GM21786 (cell line): ENCODE measurements at regions not wholly inside any gene's neighbourhood (a gene's known extent, or its start where the extent isn't known, plus 50 kb on each side); places are given as distances from the start of the nearest gene placed in this dataset.
"Not testable (repeated sequence)": the region's sequence is repeated elsewhere in the genome, so short reads cannot be mapped to it uniquely, and the experiment has no call there.

ENCODE experiments used
- ATAC-seq: cut with Tn5 transposase; IDR thresholded peaks from one replicate; pipeline ENCODE4 v1.9.1; 2021; ENCODE audit not compliant: unreplicated experiment

DNA sequence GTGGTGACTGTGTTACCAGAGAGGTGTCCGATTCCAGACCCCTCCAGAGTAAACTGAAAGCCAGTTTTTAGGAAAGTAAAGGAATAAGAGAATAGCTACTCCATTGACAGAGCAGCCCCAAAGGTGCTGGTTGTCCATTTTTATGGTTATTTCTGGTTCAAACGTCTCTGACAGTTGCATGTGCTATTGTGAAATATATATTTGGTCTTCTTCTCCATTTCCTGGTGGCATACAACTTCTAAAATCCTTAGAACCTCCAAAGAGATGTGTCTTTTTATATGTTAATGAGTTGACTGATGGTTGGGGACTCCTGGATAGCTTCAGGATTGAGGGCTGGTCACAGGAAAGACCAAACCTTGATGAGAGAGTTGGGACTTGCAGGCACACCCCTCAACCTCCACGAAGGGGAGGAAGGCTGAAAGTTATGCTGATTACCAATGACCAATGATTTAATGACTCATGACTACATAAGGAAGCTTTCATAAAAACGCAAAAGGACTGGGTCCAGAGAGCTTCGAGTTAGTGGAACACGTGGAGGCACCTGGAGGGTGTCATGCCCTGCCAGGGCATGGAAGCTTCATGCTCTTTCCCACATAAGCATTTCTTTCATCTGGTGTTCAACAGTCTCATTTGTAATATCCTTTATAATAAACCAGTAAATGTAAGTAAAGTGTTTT lies 100.7 kb downstream of the SLC16A1 start:
- no peak for ATAC-seq

DNA sequence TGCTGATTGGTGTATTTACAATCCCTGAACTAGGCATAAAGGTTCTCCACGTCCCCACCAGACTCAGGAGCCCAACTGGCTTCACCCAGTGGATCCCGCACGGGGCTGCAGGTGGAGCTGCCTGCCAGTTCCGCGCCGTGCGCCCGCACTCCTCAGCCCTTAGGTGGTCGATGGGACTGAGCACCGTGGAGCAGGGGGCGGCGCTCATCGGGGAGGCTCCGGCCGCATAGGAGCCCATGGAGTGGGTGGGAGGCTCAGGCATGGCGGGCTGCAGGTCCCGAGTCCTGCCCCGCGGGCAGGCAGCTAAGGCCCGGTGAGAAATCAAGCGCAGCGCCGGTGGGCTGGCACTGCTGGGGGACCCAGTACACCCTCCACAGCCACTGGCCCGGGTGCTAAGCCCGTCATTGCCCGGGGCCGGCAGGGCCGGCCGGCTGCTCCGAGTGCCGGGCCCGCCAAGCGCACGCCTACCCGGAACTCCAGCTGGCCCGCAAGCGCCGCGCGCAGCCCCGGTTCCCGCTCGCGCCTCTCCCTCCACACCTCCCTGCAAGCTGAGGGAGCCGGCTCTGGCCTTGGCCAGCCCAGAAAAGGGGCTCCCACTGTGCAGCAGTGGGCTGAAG lies 101.5 kb downstream of the SLC16A1 start:
- not testable (repeated sequence) for ATAC-seq

DNA sequence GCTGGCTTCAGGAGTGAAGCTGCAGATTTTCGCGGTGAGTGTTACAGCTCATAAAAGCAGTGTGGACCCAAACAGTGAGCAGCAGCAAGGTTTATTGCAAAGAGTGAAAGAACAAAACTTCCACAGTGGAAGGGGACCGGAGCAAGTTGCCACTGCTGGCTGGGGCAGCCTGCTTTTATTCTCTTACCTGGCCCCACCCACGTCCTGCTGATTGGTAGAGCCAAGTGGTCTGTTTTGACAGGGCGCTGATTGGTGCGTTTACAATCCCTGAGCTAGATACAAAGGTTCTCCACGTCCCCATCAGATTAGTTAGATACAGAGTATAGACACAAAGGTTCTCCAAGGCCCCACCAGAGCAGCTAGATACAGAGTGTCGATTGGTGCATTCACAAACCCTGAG lies 102.1 kb downstream of the SLC16A1 start:
- ATAC-seq, result not testable (repeated sequence)

DNA sequence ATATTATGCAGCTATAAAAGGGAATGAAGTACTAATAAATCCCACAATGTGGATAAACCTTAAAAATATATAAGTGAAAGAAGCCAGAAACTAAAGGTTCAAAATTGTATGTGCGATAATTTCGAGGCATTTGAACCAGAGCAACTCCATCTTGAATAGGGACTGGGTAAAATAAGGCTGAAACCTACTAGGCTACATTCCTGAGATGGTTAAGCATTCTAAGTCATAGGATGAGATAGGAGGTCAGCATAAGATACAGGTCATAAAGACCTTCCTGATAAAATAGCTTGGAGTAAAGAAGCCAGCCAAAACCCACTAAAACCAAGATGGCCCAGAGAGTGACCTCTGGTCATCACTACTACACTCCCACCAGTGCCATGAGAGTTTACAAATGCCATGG lies 103.1 kb downstream of the SLC16A1 start:
- no peak for ATAC-seq

GRCh38 chr1:112852276-112852675 lies 103.7 kb downstream of the SLC16A1 start:
- no peak for ATAC-seq

- ATAC-seq, result no peak
Observed at GRCh38 chr1:112850034-112850757, 105.8 kb downstream of the SLC16A1 start.

DNA sequence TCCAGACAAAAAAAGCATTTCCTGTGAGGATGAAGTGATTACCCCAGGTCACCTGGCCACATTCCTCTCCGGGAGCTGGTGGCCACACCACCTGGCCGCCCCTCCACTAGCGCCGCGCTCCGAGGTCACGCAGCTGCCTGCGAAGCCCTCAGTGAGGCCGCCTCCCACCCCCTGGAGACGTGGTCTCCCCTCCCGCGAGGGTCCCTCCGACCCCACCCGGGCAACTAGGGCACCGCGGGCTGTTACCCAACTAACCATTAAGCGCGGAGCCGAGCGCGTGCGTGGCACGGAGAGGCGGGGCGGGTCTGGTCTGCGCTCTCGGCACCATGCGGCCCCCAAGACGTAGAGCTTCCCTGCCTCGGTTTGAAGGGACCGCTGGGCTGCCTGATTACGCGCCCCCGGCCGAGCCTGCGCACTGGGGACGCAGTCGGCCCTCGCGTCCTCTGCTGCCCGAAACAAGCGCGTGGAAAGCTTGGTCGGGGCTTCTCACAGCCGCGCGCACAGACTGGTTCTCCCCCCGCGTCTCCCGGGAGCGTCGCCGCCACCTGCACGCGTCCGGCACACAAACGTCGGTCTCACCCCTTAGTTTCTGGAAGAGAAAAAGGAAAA lies 106.5 kb downstream of the SLC16A1 start:
- no peak for ATAC-seq

GRCh38 chr1:112841825-112842224 lies 114.2 kb downstream of the SLC16A1 start:
- no peak for ATAC-seq

DNA sequence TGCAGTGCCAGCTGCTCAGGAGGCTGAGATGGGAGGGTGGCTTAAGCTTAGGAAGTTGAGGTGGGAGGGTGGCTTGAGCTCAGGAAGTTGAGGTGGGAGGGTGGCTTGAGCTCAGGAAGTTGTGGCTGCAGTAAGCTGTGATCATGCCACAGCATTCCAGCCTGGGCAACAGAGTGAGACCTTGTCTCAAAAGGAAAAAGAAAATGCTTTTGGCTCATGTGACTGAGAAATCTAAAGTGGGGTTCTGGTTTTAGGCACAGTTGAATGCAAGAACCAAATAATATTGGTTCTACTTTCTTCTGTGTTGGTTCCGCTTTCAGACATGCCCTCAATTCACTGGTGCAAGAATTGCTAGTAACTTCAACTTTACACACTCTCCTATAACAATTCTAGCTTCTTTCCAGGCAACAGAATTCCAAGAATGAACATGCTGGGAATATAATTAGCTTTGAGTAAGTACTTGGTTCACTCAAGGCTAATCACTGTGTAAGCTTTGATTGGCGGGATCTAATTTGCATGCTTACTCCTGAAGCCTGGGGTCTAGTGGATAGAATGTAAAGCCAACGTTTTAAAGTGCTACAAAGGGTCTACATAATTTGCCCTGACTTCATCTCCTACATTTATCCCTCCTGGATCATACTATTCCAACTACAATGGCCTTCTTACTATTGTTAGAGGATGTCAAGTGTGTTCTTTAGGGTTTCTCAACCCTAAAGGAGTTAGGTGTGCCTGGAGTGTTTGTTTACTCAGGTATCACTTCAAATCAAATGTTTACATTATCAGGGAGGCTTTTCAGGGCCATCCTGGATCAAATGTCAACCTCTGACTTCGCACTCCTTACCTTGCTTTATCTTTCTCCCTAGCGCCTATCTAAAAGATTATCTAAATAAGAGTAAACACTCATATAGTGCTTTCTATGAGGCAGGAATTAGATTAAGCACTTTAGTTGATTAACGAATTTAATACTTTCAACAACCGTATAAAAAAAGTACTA lies 115.1 kb downstream of the SLC16A1 start:
- no peak for ATAC-seq

GRCh38 chr1:112836642-112837041 lies 119.4 kb downstream of the SLC16A1 start:
- no peak for ATAC-seq

DNA sequence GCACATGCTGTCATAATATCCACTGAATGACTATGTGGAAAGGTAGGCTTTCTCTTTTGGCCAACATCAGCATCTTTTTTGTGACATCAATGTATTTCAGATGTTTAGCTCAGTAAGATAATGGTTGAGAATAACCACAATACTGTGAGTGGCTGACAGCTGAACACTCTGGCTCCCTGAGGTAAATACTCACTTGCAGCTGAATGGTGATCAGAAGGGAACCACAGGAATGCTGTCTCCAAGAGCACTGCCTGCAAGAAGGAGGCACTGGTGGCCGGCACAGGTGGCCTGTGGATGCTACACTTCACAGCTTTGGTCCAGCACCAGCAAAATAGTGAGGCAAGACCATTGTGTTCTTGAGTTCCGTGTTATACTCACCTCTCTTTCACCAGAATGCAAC lies 118.7 kb upstream of the PPM1J start:
- ATAC-seq, result no peak

GRCh38 chr1:112832259-112832658 lies 117.1 kb upstream of the PPM1J start:
- not testable (repeated sequence) for ATAC-seq

DNA sequence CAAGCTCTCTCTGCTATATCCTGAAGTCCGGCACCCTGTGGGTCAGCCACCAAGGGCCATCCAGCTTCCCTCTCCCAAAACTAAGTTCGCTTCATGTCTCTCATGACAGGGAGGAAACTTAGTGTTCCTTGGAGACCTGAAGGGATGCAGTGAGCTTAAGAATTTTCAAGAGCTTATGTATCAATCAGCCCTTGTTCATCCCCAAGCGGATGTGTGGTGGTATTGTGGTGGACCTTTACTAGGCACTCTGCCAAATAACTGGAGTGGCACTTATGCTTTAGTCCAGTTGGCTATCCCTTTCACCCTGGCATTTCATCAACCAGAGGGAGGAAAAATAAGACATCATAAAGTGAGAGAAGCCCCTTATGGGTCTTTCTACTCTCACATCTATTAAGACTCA lies 114.6 kb upstream of the PPM1J start:
- not testable (repeated sequence) for ATAC-seq

GRCh38 chr1:112828716-112829115 lies 113.6 kb upstream of the PPM1J start:
- no peak for ATAC-seq

DNA sequence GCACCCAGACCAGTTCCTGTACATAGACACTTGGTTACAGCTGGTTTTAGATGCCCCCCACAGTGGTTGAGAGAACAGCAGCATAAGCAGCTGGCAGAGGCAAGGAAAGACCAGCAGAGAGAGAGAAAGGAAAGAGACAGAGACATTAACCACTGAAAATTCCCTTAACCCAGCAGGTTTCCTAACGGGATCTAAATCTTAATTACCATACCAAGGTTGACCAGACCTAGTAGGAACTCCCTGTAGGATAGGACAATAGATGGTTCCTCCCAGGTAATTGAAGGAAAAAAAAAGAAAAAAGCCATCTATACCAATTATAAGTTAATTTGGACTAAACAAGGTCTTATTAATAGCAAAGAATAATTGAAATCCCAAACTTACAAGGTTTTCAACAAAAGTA lies 112.3 kb upstream of the PPM1J start:
- not testable (repeated sequence) for ATAC-seq

- ATAC-seq, result no peak
Observed at GRCh38 chr1:112826217-112826944, 111.2 kb upstream of the PPM1J start.

DNA sequence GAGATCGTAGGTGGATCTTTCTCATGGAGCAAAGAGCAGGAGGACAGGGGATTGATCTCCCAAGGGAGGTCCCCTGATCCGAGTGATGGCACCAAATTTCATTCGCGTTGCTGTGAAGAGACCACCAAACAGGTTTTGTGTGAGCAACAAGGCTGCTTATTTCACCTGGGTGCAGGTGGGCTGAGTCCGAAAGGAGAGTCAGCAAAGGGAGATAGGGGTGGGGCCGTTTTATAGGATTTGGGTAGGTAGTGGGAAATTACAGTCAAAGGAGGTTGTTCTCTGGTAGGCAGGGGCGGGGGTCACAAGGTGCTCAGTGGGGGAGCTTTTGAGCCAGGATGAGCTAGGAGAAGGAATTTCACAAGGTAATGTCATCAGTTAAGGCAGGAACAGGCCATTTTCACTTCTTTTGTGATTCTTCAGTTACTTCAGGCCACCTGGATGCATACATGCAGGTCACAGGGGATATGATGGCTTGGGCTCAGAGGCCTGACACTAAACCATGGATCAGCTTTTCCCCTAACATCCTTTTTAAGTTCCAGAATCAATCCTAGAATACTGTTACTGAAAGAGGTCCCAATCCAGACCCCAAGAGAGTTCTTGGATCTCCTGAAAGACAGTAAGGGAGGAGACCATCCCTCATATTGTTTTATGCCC lies 110.6 kb upstream of the PPM1J start:
- ATAC-seq, result not testable (repeated sequence)

DNA sequence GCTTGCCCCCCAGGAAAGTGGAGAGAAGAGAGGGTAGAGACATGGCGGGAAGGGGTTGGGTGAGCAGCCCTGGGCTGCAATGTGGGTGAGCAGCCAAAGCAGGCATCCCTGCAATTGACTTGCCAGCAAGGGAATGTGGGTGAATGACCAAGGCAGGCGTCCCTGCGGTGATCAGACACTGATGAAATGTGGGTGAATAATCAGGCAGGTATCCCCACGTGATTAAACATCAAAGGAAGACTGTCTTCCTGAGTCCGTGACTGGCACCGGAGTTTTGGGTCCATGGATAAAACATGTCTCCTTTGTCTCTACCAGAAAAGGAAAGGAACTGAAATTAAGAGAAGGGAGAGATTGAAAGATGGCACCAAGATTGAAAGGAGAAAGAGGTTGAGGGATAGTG lies 109.9 kb upstream of the PPM1J start:
- ATAC-seq, result not testable (repeated sequence)

GRCh38 chr1:112821307-112822063 lies 106.4 kb upstream of the PPM1J start:
- ATAC-seq, result not testable (repeated sequence)
